ENCODE measurements at regions not wholly inside any gene's neighbourhood (a gene's known extent, or its start where the extent isn't known, plus 50 kb on each side); places are given as distances from the start of the nearest gene placed in this dataset.

GRCh38 chr3:163924600-163924999, 1153.7 kb downstream of the SI start:
- no peak for TF ChIP-seq POU6F1 (CRISPR knock-in tag; IDR thresholded peaks at IDR 0.05; ENCODE audit: borderline replicate concordance, low read depth)
- ATAC-seq, result no peak

GRCh38 chr3:163919154-163919553, 1159.1 kb downstream of the SI start:
- TF ChIP-seq TOX (CRISPR knock-in tag; IDR thresholded peaks at IDR 0.05; ENCODE audit: borderline replicate concordance), result no peak
- no peak for TF ChIP-seq PPARA (CRISPR knock-in tag; IDR thresholded peaks at IDR 0.05; ENCODE audit: borderline replicate concordance)
- no peak for TF ChIP-seq TSHZ2 (CRISPR knock-in tag; IDR thresholded peaks at IDR 0.05)
- no peak for TF ChIP-seq CREB5 (CRISPR knock-in tag; IDR thresholded peaks at IDR 0.05; ENCODE audit: low read depth)
- TF ChIP-seq PATZ1 (CRISPR knock-in tag; IDR thresholded peaks at IDR 0.05; ENCODE audit: borderline replicate concordance), result no peak
- no peak for TF ChIP-seq CSDC2 (CRISPR knock-in tag; IDR thresholded peaks at IDR 0.05)
- TF ChIP-seq ARNTL (CRISPR knock-in tag; IDR thresholded peaks at IDR 0.05; ENCODE audit: borderline replicate concordance, low read depth), result no peak
- TF ChIP-seq BACH2 (CRISPR knock-in tag; IDR thresholded peaks at IDR 0.05; ENCODE audit: borderline replicate concordance), result no peak
- no peak for TF ChIP-seq ESRRG (CRISPR knock-in tag; IDR thresholded peaks at IDR 0.05)
- ATAC-seq, result no peak

GRCh38 chr3:163916596-163917560, 1161.4 kb downstream of the SI start:
- no peak for TF ChIP-seq PPARA (CRISPR knock-in tag; IDR thresholded peaks at IDR 0.05; ENCODE audit: borderline replicate concordance)
- TF ChIP-seq ZFP30 (CRISPR knock-in tag; IDR thresholded peaks at IDR 0.05), result no peak
- TF ChIP-seq TSHZ2 (CRISPR knock-in tag; IDR thresholded peaks at IDR 0.05), result no peak
- TF ChIP-seq ZNF8 (CRISPR knock-in tag; IDR thresholded peaks at IDR 0.05), result no peak
- no peak for TF ChIP-seq RARB (CRISPR knock-in tag; IDR thresholded peaks at IDR 0.05)
- TF ChIP-seq PATZ1 (CRISPR knock-in tag; IDR thresholded peaks at IDR 0.05; ENCODE audit: borderline replicate concordance), result no peak
- TF ChIP-seq ARNTL (CRISPR knock-in tag; IDR thresholded peaks at IDR 0.05; ENCODE audit: borderline replicate concordance, low read depth), result no peak
- no peak for TF ChIP-seq SNAI2 (CRISPR knock-in tag; IDR thresholded peaks at IDR 0.05)
- no peak for ATAC-seq
